ENCODE measurements at regions not wholly inside any gene's neighbourhood (a gene's known extent, or its start where the extent isn't known, plus 50 kb on each side); places are given as distances from the start of the nearest gene placed in this dataset.

- Histone ChIP-seq H2BK15ac (ENCODE audit: low read length) (no peak overlapping the region), H2BK120ac (replicated peaks; ENCODE audit: low read depth, low read length) (no peak overlapping the region), H3K4ac (replicated peaks; ENCODE audit: insufficient read length, low read depth, low read length) (no peak overlapping the region), H2BK12ac (ENCODE audit: low read depth, low read length) (no peak overlapping the region), H3K4me2 (ENCODE audit: insufficient read depth in 1 of 2, low read depth in 2 of 2, low read length in 2 of 2) (no peak overlapping the region), H3K18ac (ENCODE audit: extremely low read depth, low read length) (no peak overlapping the region), H4K5ac (ENCODE audit: insufficient read length, low read depth, low read length) (no peak overlapping the region), H3K27ac (ENCODE audit: low read depth, low read length) (no peak overlapping the region), H3K9ac (replicated peaks in 1 of 4; ENCODE audit: extremely low read depth in 1 of 4, low read depth in 3 of 4, low read length in 3 of 4) (no peak overlapping the region), H2AFZ (ENCODE audit: low read length) (no peak overlapping the region), H4K8ac (ENCODE audit: extremely low read depth, insufficient read depth, low read length) (no peak overlapping the region), H3K4me1 (replicated peaks in 1 of 4; ENCODE audit: control insufficient read depth in 3 of 4, insufficient read depth in 4 of 4, low read length in 3 of 4) (peaks cover 0 to 4% (median 2%) of the 10 kb centered on the region in 4 experiments; a peak in 3 of 7 replicates), H3K27me3 (replicated peaks in 1 of 4; ENCODE audit: control insufficient read depth in 3 of 4, extremely low read depth in 1 of 4, insufficient read depth in 3 of 4, low read length in 3 of 4) (no peaks in the 10 kb centered on the region), H3K4me3 (ENCODE audit: extremely low read depth in 1 of 4, insufficient read depth in 2 of 4, low read depth in 3 of 4, low read length in 4 of 4) (no peak overlapping the region), H3K56ac (replicated peaks; ENCODE audit: insufficient read length, low read depth, low read length) (no peak overlapping the region), H3K14ac (ENCODE audit: insufficient read length) (no peak overlapping the region), H3K9me3 (ENCODE audit: insufficient read depth in 2 of 2, low read depth in 1 of 2, low read length in 1 of 2) (no peaks in the 10 kb centered on the region), H2BK20ac (ENCODE audit: low read length) (no peak overlapping the region), H3K36me3 (ENCODE audit: control insufficient read depth in 2 of 4, insufficient read depth in 4 of 4, low read length in 3 of 4) (no peaks in the 10 kb centered on the region), H2AK5ac (ENCODE audit: low read depth, low read length) (no peak overlapping the region), H4K20me1 (replicated peaks in 1 of 2; ENCODE audit: control insufficient read depth in 1 of 2, insufficient read depth in 2 of 2, low read length in 2 of 2) (no peaks in the 10 kb centered on the region), H2BK5ac (ENCODE audit: low read depth, low read length) (no peak overlapping the region), H3K79me2 (ENCODE audit: control insufficient read depth in 1 of 2, insufficient read depth in 2 of 2, low read length in 2 of 2) (no peaks in the 10 kb centered on the region), H3K23ac (ENCODE audit: insufficient read length) (no peak overlapping the region), H3K23me2 (ENCODE audit: low read depth, low read length) (no peaks in the 10 kb centered on the region), H3K79me1 (ENCODE audit: low read depth, low read length) (no peaks in the 10 kb centered on the region), H4K91ac (replicated peaks; ENCODE audit: insufficient read length, low read length) (no peak overlapping the region)
- WGBS, 2 experiments (ENCODE audit: extremely low coverage in 1 of 2, insufficient coverage in 1 of 2, insufficient read length in 1 of 2, insufficient replicate concordance in 2 of 2, low coverage in 1 of 2, low lambda C conversion rate in 2 of 2, missing lambda C conversion rate in 1 of 2), result 91% methylated on average over 1 of the region's 1 CpG; no CpG with 5 or more reads in 1 of the 2 experiments
- TF ChIP-seq HDAC2 (IDR thresholded peaks at IDR 0.05; ENCODE audit: borderline replicate concordance in 1 of 2, low read depth in 2 of 2, low read length in 2 of 2) (no peak), ZNF274 (IDR thresholded peaks at IDR 0.05; ENCODE audit: borderline replicate concordance, extremely low read depth, low read length) (no peak), CEBPB (IDR thresholded peaks at IDR 0.05; ENCODE audit: low read depth, low read length) (no peak), ATF2 (IDR thresholded peaks at IDR 0.05; ENCODE audit: low read length) (no peak), KDM5A (IDR thresholded peaks at IDR 0.05; ENCODE audit: low read length) (no peak), RXRA (IDR thresholded peaks at IDR 0.05; ENCODE audit: insufficient read depth, low read depth, low read length) (no peak), NANOG (IDR thresholded peaks at IDR 0.05; ENCODE audit: insufficient read depth, low read depth, low read length, poor library complexity, severe bottlenecking) (no peak), RAD21 (IDR thresholded peaks at IDR 0.05 in 1 of 2, conservative IDR thresholded peaks at IDR 0.05 in 1 of 2; ENCODE audit: low read depth in 2 of 2, low read length in 2 of 2) (no peak)
- ChIA-PET CTCF (ENCODE audit: partially characterized antibody) (interaction anchor here (1.5 to 1.6 kb wide), 2 partner anchors 11 to 677 kb away, joined by 3 to 6 read pairs; no protein-coding TSS in a partner anchor), POLR2A (ENCODE audit: partially characterized antibody) (interaction anchor here (0.9 kb wide), 1 partner anchor 14 kb away, joined by 3 read pairs; no protein-coding TSS in a partner anchor)
- DNase-seq (ENCODE audit: low read depth in 1 of 2, low spot score in 2 of 2), result no peak
- FAIRE-seq, result no peak
Measured at GRCh38 chr2:16314001-16314400, 351.6 kb downstream of the CYRIA start.

Measured in H1 (cell line).